B cell (primary cell): ENCODE measurements at regions not wholly inside any gene's neighbourhood (a gene's known extent, or its start where the extent isn't known, plus 50 kb on each side); places are given as distances from the start of the nearest gene placed in this dataset.

Experiments
- EZH2 ChIP-seq: IDR thresholded peaks from 2 replicates; pipeline ENCODE4 v1.6.1; 2012; ENCODE audit warnings: borderline replicate concordance, low read depth, mild to moderate bottlenecking, moderate library complexity, low read length; ENCODE audit not compliant: insufficient read depth, poor library complexity, severe bottlenecking
- TF ChIP-seq, protein P1 (sequence below): fragments of 200-600 bp; IDR thresholded peaks from one replicate; pipeline ENCODE4 v1.8.0; 2022; ENCODE audit warnings: antibody characterized with exemption, mild to moderate bottlenecking

DNA sequence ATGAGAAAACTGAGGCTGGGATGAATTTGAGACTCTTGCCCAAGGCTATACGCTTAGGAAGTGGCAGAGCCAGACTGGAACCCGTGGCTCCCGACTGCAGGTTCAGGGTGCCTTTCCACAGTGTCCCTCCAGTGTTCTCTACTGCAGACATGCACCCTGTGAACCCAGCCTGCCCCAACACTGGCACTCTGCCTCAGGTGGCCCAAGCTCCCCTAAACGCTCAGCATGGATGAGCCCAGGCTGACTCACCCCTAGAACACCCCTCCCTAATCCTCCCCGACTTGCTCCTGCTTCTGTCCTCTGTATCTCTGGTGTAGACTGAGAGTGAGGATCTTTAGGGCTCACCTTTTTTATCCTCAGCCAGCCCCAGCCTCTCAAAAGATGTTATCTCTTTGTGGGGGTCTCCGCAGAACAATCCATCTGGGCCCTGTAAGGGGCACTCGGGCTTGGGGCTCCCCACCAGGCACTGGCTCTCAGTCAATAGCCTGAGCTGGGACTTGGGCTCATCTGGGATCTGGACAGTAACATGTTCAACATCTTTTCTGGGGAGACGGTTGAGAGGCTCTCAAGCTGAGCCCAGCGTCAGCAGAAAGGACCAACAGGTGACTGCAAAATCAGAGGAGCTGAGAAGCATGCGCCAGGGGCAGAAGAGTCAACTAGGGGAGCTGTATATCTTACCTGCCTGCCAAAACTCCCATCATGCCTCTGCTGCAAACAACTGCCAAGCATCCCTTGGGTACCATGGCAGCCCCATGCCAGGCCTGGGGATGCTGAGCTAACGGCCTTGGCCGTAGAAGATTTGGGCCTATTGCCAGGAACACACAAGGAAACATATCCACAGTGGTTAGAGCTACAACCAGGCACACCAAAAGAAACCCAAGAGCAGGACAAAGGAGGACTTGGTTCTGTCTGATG is 176.2 kb downstream of the BUD13 start:
- TF ChIP-seq, protein P1, sequence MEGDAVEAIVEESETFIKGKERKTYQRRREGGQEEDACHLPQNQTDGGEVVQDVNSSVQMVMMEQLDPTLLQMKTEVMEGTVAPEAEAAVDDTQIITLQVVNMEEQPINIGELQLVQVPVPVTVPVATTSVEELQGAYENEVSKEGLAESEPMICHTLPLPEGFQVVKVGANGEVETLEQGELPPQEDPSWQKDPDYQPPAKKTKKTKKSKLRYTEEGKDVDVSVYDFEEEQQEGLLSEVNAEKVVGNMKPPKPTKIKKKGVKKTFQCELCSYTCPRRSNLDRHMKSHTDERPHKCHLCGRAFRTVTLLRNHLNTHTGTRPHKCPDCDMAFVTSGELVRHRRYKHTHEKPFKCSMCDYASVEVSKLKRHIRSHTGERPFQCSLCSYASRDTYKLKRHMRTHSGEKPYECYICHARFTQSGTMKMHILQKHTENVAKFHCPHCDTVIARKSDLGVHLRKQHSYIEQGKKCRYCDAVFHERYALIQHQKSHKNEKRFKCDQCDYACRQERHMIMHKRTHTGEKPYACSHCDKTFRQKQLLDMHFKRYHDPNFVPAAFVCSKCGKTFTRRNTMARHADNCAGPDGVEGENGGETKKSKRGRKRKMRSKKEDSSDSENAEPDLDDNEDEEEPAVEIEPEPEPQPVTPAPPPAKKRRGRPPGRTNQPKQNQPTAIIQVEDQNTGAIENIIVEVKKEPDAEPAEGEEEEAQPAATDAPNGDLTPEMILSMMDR, result no peak
- TF ChIP-seq EZH2, result no peak
